Fibroblast of upper back skin (primary cell): ENCODE measurements at regions not wholly inside any gene's neighbourhood (a gene's known extent, or its start where the extent isn't known, plus 50 kb on each side); places are given as distances from the start of the nearest gene placed in this dataset.
"Not testable (repeated sequence)": the region's sequence is repeated elsewhere in the genome, so short reads cannot be mapped to it uniquely, and the experiment has no call there.

Experiments
- DNase-seq: peaks from one replicate; pipeline ENCODE4 v3.0.0-alpha.2; 2013

DNA sequence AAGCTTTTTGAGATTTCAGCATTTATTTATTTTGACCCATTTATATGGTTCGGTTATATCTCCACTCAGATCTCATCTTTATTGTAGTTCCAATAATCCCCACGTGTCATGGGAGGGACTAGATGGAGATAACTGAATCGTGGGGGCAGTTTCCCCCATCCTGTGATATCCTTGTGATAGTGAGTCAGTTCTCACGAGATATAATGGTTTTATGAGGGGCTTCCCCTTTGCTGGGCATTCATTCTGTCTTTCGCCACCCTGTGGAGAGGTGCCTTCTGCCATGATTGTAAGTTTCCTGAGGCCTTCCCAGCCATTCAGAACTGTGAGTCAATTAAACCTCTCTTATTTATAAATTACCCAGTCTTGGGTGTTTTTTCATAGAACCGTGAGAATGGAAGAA lies 96.5 kb upstream of the PCSK1 start:
- no peak for DNase-seq

- peak; percentile 12 for DNase-seq
These were observed 97.9 kb upstream of the PCSK1 start for GRCh38 chr5:96530901-96531300.

- DNase-seq, result no peak
These were observed 100.3 kb upstream of the PCSK1 start for GRCh38 chr5:96533371-96533770.

DNA sequence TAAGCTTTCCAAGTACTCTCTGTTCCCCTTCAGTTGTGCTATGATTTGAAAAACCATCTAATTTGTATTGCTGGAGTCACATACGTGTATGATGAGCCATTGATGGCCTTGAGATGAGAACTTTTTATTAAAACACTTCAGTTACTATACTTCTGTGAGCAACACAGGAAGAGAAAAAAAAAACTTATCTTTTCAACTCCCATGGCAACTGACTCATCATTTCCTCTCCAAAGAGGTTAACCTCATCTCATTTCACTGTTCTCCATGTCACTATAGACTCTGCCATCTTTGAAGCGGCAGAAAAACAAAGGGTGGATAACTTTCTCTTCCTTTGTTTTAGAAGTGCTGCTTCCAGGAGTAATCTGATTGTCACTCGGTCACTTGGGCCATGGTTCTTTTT lies 104.3 kb upstream of the PCSK1 start:
- DNase-seq, result peak; percentile 75

GRCh38 chr5:96538808-96539250 lies 105.8 kb upstream of the PCSK1 start:
- DNase-seq, result peak; percentile 34

- DNase-seq, result no peak
These were observed 113.1 kb upstream of the PCSK1 start for GRCh38 chr5:96546120-96546519.

DNA sequence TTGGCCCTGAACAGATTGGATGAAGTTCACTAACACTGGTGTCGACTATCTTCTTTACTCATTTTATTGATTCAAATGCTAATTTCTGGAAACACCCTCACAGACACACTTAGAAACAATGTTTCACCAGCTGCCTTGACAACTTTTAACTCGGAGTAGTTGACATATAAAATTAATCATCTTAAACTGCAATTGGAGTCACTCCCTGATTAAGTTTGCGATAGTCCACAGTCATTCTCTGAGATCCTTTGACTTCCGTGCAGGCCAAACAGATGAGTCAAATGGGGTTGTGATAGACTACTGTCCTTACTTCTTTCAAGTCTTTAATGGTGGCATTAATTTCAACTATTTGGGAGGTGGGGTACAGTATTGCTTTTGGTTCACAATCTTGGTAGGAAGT lies 114.4 kb upstream of the PCSK1 start:
- no peak for DNase-seq

DNA sequence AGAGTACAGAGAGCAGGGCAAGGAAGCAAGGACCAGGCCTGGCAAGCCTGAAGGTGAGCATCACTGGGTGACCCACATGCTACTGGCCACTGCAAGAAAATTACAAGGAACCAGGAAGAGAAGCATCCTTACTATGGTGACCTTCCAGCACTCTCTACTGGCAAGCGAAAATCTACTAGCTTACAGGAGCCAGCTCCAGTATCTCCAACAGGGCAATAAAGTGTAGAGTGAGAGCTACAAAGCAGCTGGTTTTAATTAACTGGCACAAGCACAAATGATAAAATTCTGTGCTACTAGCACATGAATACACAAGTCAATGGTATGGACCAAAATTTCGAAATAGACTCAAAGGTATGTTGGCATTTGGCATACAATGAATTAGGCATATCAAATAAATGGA lies 113.3 kb upstream of the CAST start:
- DNase-seq, result peak; percentile 43

DNA sequence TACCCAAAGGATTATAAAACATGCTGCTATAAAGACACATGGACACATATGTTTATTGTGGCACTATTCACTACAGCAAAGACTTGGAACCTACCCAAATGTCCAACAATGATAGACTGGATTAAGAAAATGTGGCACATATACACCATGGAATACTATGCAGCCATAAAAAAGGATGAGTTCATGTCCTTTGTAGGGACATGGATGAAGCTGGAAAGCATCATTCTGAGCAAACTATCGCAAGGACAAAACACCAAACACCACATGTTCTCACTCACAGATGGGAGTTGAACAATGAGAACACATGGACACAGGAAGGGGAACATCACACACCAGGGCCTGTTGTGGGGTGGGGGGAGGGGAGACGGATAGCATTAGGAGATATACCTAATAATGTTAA lies 101.3 kb upstream of the CAST start:
- not testable (repeated sequence) for DNase-seq

- DNase-seq, result peak; percentile 85
These were observed 99.6 kb upstream of the CAST start for GRCh38 chr5:96562614-96563013.

DNA sequence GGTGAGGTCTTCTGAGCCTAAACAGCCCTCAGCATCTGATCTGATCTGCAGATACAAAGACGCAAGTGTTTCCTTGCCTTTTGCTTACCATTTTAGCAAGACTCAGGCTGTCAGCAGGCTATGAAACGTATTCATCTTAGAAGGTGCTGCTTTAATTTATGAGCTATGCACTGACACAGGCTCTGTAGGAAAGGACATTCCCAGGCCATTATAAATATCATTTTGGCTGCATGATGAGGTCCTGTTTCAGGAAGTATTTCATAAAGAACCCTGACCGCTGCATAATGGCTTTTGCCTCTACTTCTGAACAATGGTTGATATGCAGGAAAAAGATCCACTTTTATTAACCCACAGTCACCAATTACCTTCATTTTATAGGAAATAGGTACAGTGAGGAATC lies 98.4 kb upstream of the CAST start:
- peak; percentile 34 for DNase-seq

DNA sequence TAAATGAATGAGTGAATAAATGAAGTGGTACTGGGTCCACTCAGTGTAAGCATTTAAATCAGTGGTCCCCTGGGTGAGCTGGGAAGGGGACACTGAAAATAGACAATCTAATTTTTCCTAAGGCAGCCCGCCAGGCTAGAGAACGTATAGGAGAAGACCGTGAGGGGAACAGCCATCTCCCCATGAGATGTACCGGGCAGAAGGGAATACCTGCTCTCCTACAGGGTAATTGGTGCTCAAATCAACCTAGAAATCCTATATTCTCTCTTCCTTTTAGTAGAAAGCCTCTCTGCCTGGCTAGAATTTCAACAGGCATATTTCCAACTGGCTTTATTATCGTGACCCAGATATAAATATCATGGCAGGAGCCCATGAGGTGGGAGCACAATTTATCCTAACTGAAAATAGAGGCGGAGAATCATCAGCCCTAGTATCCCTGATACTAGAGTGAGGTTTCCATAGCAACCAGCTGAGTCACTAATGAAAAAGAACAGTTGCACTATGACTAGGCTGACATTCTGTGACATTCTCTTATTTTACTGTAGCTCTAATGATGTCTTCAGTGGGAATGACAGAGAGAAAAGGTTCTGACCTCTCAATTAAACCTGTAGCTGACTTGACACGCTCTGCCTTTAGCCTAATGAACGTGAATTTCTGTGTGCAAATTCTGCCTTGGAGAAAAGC lies 96.5 kb upstream of the CAST start:
- DNase-seq, result peak; percentile 83

- peak; percentile 93 for DNase-seq
These were observed 95.2 kb upstream of the CAST start for GRCh38 chr5:96566833-96567587.

- DNase-seq, result no peak
These were observed 92.8 kb upstream of the CAST start for GRCh38 chr5:96569332-96569731.

GRCh38 chr5:96569770-96570169 lies 92.4 kb upstream of the CAST start:
- no peak for DNase-seq

GRCh38 chr5:96572864-96573512 lies 89.2 kb upstream of the CAST start:
- DNase-seq, result peak; percentile 98

- no peak for DNase-seq
These were observed 88.7 kb upstream of the CAST start for GRCh38 chr5:96573513-96573894.

GRCh38 chr5:96576876-96577275 lies 85.3 kb upstream of the CAST start:
- peak; percentile 55 for DNase-seq

- peak; percentile 24 for DNase-seq
These were observed 84.3 kb upstream of the CAST start for GRCh38 chr5:96577909-96578308.

- DNase-seq, result no peak
These were observed 82.5 kb upstream of the CAST start for GRCh38 chr5:96579711-96580110.

- DNase-seq, result peak; percentile 37
These were observed 79.8 kb upstream of the CAST start for GRCh38 chr5:96582343-96582742.

DNA sequence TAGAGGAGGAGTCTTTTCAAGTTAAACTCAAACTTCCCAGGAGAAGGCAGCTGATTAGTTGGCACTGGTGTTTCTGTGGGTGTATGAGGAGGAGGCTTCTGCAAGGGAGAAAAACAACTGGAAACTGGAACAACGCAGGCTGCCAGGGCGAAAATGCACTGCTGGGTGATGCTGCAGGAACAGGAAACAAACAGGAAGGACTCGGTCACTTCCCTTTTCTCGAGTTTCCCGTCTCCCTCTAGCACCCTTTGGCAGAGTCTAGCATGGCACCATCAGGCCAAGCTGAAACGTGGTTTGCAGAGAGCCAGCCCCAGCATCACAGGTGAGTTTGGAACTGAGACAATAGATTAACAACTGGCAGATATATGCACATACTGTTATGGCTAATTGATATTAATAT lies 77.5 kb upstream of the CAST start:
- no peak for DNase-seq

DNA sequence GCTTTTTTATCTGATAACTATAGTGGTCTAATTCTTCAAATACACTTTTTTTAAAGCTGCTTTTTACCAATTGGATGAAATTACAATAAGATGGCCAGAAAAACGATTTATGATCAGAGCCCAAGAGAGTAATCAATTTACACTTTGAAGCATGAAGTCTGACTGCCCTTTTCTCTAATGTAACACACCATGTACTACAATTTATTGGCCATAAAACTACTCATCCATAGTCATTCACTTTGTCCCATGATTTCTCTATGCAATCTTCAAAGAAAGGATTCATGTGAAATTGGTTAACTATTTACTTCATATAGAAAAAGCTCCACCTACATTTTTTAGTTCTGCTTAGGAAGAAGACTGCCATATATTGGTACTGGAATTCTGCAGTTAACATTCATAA lies 73.6 kb upstream of the CAST start:
- no peak for DNase-seq

DNA sequence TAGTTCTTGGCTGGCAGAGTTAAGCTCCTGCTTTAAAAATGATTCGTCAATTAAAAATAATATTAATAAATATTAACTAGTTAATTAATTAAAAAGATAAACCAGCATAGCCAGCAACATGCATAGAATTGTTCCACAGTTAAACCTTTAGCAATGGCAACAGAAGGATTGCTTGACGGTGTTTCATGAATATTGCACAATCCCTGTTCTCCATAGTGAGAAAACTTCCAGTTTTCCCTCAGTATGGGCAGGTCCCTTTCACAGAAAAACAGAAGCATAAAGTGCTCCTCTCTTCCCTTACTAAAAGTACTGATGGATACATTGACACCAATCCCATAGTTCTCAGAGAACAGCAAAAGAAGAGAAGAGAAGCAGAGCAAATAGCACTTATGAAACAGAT lies 71.4 kb upstream of the CAST start:
- DNase-seq, result no peak
